GM12892 (cell line): ENCODE measurements at regions not wholly inside any gene's neighbourhood (a gene's known extent, or its start where the extent isn't known, plus 50 kb on each side); places are given as distances from the start of the nearest gene placed in this dataset.

ENCODE experiments used
- POLR2A ChIP-seq: IDR thresholded peaks from 2 replicates; pipeline ENCODE4 v1.6.1; 2011; ENCODE audit warnings: low read depth, low read length, control low read depth
- POLR2AphosphoS5 ChIP-seq: IDR thresholded peaks from 2 replicates; pipeline ENCODE4 v1.6.1; 2011; ENCODE audit warnings: low read depth, low read length, control low read depth
- TAF1 ChIP-seq: IDR thresholded peaks from 2 replicates; pipeline ENCODE4 v1.6.1; 2011; ENCODE audit warnings: low read depth, mild to moderate bottlenecking, control low read depth, low read length, borderline replicate concordance

DNA sequence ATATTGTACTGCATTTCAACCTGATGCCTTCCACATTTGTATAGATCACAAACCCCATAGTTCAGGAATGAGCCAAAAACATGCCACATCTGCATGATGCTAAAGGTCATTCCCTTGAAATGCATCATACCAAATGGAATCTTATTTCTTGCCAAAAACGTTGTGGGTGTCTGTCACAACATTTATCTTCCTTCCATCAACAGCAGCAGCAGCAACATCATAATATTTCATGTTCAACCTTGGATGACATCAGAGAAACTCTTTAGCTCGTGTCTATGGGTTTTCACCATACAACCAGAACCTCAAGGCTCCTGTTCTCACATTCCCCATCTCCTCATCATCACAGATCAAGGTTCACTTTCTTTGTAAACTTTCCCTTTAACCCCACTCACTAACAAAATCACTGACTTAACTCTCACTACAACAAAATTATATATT, 221.3 kb upstream of the CTAGE1 start:
- TF ChIP-seq TAF1 = no peak
- no peak for TF ChIP-seq POLR2A
- TF ChIP-seq POLR2AphosphoS5 = no peak
